ENCODE measurements at regions not wholly inside any gene's neighbourhood (a gene's known extent, or its start where the extent isn't known, plus 50 kb on each side); places are given as distances from the start of the nearest gene placed in this dataset.

GRCh38 chr2:175595139-175595538, 406.9 kb downstream of the LNPK start:
- TF ChIP-seq CTCF (IDR thresholded peaks at IDR 0.05) (no peak), JUN (CRISPR knock-in tag; IDR thresholded peaks at IDR 0.05) (no peak), NR1H2 (CRISPR knock-in tag; IDR thresholded peaks at IDR 0.05) (no peak), ATF3 (CRISPR knock-in tag; conservative IDR thresholded peaks at IDR 0.05) (no peak), E2F5 (CRISPR knock-in tag; IDR thresholded peaks at IDR 0.05) (no peak), ATF1 (CRISPR knock-in tag; IDR thresholded peaks at IDR 0.05) (no peak), USF1 (CRISPR knock-in tag; IDR thresholded peaks at IDR 0.05) (no peak), CREB1 (CRISPR knock-in tag; IDR thresholded peaks at IDR 0.05) (no peak), ZNF263 (CRISPR knock-in tag; IDR thresholded peaks at IDR 0.05; ENCODE audit: low read depth) (no peak), MLX (CRISPR knock-in tag; IDR thresholded peaks at IDR 0.05) (no peak), HMGXB4 (CRISPR knock-in tag; IDR thresholded peaks at IDR 0.05) (no peak), ESRRA (CRISPR knock-in tag; IDR thresholded peaks at IDR 0.05; ENCODE audit: borderline replicate concordance) (no peak), TEAD4 (CRISPR knock-in tag; IDR thresholded peaks at IDR 0.05) (no peak), HMGA2 (CRISPR knock-in tag; IDR thresholded peaks at IDR 0.05) (no peak)
